Right kidney (tissue), 1 donor: ENCODE measurements at regions not wholly inside any gene's neighbourhood (a gene's known extent, or its start where the extent isn't known, plus 50 kb on each side); places are given as distances from the start of the nearest gene placed in this dataset.
"Not testable (repeated sequence)": the region's sequence is repeated elsewhere in the genome, so short reads cannot be mapped to it uniquely, and the experiment has no call there.

Source experiments
- DNase-seq: peaks from one replicate; pipeline ENCODE4 v3.0.0-alpha.2; 2016

DNA sequence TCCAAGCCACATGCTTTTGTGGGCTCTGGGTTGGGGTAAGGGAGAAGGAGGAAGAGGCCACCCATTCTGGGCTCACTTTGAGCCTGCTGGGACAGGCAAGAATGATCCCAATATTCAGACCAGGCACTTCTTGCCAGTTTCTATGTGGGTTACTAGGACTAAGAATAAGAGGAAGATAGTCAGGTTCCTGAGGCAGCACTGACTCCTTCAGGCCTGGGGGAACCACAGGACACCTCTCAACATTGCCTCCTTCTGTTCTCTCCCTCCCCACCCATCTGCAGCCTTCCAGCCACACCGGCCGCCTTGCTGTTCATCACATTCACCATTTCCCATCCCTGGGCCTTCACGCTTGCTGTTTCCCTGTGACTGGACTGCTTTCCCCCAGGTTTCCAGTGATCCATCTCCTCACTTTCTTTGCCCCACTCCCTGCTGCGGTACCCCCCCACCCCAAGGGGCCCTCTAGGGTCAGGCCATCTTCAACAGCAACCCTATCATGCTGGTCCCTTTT, 69.2 kb upstream of the SIRPA start:
- DNase-seq, result no peak

DNA sequence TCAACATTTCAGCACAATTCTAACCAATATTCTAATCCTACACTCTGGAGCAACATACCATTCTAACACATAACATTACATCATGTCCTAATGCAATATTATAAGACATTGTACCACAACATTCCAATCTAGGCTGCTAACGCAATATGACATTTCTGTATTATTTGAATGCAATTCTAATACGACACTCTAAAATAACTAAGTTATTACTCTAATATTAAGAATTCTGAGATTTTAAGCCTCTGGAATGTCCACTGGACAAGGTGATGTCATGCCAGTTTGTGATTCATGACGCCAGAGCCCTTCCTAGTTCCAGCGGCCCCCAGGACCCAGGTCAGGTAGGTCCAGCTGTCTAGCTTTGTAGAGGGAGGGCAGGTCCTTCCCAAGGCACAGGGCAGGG, 69.7 kb upstream of the SIRPA start:
- no peak for DNase-seq

DNA sequence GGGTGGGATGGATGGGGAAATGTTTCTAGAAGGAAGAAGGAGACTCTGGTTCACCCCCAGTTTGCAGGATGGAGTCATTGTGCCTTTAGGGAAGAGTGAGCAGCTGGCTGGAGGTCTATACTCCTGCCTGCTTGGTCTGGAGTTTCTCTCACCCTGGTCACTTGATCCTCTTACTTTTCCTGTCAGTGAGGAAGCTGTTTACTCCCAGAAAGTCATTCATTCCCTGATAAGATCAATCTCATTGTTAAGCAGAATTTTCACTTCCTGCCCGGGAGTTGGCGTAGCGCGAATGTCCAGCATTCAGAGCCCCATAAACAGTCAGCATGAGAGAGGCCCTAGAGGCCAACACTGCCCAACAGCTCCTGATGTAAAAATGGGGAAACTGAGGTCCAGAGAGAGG, 70.4 kb upstream of the SIRPA start:
- no peak for DNase-seq

DNA sequence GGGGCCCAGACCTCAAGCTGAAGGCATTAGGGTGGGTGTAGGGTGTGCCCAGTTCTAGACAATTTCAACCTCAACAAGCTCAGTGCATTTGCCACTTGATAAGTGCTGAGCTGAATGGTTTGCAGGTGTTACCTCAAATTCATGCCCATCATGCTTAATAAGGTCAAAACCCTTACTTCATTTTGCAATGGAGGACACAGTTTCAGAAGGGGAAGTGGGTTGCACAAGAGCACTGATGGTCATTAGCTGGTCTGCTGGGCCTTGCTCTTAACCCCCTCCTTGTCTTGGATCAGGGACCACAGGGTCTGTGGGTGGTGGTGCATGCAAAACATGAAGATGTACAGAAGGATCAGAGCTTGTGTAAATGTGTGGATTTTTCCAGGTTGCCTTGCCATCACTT, 71.0 kb upstream of the SIRPA start:
- DNase-seq, result no peak

DNA sequence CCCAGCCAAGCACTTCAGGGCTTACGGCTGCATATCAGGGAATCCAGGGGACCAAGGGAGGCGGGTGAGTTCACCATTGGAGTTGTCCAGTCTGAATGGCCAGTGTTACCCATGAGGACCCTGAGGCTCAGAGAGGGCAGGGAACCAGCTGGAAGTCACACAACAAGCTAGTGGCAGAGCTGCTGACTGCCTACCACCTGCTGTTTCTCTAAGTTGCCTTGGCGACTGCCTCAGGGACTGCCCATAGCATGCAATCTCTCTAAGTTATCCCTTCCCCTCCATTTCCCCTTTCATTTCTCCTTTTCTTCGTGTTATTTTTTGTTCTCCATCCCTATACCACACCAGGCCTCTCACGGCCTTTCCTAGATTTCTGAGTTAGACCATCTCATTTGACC, 71.8 kb upstream of the SIRPA start:
- DNase-seq, result no peak

DNA sequence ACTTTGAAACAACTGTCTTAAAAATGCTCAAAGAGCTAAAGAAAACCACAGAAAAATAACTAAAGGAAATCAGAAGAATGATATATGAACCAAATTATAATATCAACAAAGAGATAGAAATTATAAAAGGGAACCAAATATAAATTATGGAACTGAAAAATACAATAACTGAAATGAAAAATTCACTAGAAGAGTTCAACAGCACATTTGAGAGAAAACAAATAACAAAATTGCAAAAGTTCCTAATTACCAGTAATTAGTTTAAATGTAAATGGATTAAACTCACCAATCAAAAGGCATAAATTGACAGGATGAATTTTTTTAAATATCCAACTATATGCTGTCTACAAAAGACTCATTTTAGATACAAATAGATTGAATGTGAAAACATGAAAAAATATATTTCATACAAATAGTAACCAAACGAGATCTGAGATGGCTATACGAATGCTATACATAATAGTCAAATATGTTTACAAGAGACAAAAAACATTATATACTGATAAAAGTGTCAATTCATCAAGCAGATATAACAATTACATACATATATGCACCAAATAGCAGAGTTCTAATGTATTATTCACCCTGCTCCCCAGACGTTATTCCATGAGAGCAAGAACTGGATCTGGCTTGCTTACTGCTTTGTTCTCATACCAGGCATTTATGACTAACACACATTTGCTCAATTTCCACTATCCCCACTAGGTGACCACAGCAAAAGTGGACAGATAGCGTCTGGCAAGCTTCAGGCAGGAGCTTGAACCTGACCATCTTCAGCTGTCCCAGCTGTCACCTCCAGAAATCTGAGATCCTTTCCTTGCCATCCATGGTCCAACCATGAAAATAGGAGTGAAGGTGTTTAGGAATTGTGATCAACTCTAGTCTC, 72.4 kb upstream of the SIRPA start:
- DNase-seq, result no peak

DNA sequence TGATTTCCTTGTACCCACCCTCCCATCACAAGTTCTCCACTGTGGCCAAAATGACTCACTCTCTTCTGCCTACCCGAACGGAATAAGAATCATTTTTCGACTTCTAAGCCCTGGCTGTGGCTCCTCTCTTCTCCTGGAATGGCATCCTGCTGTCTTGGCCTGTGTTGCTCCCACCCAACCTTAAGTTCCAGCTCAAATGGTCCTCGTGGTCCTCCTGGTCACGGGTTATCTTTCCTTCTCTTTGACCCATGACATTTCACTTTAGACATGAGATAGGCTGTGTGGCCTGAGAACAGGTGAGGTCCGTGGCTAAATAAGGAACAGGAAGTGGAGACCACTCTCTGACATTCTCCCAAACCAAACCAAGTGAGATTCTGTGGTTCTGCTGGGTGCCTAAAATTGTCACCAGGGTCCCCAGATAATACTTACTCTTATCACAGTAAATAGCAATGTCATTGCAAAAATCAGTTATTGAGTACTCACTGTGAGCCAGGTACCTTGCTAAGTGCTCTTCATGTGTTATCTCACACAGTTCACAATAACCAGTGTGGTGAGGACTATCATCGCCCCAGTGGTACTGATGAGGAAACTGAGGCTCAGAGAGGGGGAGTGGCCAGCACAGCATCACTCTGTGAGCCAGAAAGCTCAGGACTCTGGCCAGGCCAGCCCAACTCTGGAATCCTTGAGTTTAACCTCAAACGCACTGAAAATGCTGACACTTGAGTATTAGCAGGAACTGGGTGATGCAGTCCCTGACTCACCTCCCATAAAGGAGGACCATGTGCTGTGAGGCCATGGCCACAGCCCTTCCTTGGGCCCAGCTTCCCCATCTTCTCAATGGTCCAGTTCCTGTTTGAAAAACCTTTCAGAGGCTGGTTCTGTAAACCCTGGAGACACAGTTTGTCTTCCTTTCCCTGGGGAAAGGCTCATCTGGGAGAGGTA, 74.8 kb upstream of the SIRPA start:
- no peak for DNase-seq

DNA sequence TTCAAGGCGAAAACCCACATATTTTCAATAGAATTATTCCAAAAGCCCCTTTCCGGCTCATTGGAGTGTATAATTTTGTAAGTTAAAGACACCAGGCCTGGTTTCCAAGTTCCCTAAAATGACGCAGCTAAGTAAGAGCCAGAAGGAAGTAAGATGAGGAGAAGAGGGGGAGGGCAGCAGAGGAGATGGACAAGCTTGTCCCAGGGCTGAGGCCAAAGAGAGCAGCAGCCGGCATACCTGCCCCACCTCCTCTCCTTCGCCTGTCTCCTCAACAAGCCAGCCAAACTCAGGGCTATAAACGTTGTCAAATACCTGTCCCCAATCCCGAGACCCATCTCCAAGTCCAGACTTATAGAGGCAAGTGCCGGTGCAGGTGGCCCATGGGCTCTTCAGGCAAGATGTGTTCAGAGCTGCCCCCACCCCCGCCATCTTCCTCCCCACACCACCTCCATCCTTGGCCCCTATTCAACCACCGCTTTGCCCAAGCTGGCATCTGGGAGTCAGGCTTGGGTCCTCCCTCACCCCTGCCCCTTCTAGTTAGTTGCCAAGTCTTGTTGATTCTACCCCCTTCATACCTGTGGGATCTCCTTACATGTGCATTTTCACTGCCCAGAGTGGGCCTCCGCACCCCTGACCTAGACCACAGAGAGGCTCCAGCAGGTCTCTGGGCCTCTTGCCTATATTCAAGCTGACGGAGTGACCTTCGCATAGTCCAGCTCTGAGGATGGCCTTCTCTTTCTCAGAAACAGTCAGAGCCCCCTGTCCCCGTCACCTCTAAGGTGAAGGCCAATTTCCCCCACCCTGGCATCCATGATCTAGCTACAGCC, 75.7 kb upstream of the SIRPA start:
- no peak for DNase-seq

DNA sequence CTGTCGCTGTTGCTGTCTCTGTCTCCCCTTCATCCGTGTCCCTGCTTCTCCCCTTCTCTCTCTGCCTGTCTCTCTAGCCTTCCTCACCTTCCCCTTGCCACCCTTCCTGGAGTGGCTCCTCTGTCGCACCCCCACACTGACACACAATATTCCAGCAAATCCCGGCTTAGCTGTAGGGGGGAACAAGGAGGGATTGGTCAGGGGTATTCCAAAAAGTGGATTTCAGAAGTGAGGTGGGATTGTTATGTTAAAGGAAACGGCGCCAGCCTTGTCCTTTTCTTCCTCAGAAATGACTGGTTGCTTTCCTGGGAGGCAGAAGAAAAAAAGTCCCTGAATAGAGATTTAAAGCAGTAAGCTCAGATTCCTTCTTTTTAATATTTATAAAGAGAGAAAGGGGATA, 76.3 kb upstream of the SIRPA start:
- DNase-seq, result no peak

DNA sequence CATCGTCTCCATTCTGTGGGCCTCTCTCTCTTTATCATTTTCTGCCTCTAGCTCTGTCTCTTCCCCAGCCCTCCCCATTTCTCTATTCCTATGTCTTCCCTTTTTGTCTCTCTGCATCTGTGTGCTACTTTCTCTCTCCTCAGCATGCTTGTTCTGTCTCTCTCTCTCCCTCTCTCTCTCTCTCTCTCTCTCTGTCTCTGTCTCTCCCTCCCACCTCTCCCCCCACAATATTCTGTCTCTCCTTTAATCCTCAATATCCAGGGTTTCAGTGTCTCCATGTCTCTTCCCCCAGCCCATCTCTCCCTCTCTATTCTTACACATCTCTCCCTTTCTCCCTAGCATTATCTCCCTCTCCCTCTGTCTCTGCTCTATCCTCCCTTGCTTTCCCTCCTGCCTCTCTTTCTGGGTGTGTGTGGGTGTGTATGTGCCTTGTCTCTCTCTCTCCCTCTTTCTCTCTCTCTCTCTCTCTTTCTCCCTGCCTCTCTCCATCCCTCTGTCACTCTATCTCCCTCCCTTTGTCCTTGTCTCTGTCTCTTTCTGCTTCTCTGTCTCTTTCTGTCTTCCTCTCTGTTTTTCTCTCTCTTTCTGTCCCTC, 76.9 kb upstream of the SIRPA start:
- no peak for DNase-seq

DNA sequence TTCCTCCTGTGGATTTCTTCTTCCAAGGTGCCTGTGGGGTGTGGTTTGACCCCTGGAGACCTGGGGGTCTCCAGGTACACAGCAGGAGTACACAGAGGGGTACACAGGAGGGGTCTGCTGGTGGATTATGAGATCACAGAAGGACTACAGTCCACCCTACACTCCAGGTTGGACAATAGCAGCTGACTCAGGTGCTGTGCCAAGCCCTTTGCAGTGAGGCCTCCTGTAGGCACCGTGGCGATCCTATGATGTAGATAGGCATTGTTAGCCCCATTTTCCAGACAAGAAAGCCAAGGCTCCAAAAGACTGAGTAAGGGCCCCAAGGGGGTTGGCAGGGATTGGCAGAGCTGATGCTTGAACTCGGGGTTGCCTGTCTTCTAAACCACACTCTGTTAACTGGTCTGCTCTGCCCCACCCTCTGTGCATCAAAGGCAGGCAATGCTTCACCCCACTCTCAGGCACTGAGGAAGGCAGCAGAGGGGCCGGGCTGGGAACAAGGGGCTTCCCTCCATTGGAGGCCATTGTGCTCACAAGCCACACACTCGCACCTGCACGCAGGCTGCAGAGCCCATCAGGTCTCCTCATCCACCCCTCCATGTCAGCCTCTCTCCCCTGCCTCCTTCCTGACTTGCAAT, 77.5 kb upstream of the SIRPA start:
- DNase-seq, result no peak

DNA sequence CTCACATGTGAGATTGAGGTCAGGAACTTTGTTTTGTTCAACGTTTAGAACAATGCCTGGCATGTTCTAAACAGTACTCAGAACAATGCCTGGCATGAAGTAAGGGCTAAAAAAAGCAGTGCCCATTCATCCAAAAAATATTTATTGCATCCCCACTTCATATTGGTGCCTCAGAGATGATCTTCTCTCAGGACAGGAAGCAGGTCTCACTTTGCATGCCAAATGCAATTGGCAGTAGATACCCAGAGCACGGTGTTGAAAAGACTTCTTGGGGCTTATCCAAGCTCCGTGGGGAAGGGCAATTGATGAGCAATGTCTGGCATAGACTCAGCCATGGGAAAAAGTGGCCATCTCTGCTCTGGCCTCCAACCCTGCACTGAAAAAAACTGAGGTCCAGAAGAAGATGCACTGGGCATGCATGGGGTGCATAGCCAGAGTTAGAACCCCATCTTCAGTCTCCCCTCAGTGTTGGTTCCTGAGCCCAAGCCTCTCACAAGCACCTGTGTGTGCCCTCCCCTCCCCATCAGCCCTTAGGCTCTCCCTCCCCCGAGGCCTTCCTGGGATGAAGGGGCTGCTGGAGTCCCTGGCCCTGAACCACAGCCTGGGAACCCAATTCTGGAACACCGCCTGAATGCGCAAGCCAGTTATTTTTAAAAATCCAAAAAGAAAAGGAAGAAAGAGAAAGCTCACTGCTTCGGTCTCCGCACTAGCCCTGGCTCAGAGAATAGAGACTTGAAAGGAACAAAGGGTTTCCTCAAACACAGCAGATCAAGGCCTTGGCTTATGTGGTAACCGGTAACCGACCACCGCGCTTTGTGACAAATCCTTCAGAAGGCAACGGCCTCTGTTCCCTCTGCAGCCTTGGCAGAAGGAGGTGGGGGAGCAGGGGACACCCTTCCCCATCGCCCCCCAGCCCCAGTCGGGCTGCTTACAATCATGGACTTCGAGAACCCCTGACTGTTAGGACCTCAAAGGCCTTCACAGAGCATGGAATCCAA, 78.5 kb upstream of the SIRPA start:
- DNase-seq, result no peak

DNA sequence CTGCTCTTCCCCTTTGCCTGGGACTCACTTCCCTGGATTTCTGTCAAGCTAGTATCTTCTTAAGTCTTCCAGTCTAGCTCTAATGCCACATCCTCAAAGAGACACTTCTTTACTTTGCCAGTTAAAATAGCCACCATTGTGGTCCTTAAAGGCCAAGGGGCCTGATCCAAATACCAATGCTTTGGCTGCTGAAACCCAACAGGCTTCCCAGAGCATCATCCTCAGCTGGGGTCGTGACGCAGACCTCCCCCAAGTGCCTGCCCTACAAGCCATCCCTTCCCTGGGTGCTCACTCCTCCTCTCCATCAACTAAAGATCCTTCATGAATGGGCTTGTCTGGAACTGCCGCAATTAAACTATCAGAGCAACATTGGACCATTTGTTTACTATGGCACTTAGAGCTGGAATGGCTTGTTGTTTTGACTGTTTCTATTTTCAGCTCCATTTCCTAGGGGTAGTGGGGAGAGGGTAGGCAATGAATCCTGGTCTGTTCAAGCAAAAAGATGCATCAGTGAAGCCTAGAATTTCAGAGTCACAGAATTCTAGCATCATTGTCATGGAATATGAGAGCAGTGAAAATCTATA, 79.6 kb upstream of the SIRPA start:
- no peak for DNase-seq

DNA sequence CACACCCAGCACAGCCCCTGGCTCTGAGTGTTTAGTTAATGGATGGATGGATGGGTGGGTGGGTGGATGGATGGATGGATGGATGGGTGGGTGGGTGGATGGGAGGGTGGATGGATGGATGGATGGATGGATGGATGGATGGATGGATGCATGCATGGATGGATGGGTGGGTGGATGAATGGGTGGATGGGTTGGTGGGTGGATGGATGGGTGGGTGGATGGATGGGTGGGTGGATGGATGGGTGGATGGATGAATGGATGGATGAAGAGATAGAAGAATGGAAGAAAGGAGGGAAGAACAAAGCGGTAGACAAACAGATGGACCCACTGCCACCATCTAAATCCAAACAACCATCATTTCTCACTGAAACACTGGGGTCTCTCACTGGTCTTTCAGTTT, 80.3 kb upstream of the SIRPA start:
- not testable (repeated sequence) for DNase-seq

DNA sequence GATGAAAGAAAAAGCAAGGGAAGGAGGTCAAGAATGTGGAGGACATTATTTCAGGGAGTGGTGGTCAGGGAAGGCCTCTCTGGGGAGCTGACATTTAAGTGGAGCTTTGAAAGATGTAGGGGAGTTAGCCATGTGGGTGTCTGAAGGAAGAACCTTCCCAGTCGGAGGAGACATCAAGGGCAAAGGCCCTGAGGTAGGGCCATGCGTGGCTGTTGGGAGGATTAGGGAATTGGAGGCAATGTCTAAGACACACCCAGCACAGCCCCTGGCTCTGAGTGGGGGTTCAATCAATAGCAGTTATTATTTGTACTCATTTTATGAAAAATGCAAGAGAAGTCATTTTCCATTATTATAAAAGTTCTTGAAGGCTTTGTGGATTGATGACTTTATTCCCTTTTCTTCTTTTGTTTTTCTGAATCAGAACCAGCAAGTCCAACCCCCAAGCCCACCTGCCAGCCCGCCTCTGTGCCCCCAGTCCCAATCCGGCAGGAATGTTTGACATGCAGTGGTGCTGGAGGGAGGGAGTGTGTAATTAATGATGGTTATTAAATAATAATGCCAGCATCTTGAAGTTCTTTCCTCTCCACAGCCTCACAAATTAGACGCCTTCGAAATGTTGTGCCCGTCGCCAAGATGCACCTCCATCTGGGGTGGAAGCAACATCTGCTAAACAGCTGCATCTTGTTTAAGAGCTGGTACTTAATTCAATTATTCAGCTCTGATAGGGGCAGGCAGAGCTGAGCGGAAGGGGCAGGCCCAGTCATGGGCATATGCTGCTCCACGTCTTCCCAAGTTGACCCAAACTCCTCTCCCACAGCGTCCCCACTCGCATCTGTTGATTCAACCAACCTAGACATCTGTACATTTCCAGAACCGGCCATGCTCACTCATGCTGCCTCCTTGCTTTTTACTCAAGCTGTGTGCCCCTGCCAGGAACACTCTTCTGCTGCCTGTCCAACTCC, 81.3 kb upstream of the SIRPA start:
- DNase-seq, result no peak

DNA sequence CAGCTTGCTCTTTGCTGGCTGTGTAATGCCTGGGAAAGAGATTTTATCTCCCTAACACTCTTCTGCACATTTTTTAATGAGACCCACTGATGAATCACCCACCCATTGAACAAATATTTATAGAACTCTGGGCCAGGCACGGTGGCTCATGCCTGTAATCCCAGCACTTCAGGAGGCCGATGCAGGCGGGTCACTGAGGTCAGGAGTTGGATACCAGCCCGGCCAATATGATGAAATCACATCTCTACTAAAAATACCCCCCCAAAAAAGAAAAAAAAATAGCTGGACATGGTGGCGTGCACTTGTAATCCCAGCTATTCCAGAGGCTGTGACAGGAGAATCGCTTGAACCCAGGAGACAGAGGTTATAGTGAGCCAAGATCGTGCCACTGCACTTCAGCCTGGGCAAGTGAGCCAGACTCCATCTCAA, 82.1 kb upstream of the SIRPA start:
- no peak for DNase-seq

DNA sequence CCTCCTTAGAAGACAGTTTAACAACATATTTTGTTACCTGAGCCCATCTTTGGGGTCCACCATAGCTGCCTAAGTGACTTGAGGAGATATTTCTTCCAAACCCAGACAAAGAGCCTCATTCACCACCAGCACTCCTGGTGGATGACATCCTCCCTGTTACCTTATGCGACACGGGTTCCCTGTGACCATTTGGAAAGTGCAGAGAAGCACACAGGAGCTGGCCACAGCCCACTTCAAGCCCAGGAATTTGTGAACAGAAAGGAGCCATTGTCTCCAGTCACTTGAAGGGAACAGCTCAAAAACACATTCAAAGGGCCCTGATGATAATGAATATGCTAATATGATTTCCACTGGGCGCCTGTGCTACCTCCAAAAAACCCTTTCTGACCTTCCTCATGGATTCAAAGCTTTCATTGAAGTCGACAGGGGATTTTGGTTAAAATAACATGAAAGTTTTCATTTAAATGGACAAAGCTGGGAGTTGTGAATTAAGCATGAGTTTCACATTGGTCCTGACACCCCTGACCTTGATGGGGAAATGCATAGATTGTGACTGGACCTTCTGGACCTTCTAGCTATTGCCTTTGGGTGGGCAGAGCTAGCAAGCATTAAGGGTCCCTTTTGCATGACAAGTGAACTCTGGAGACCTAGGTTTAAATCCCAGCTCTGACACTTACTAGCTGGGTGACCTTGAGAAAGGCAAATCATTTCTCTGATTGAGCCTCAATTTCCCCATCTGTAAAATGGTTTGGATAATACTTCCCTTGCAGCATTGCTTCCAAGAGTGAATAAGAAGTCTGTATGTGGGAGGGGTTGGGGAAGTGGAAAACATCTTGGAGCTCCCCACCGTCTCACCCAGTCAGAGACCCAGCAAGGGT, 83.3 kb upstream of the SIRPA start:
- DNase-seq, result no peak
